Fibroblast of upper back skin (primary cell): ENCODE measurements at regions not wholly inside any gene's neighbourhood (a gene's known extent, or its start where the extent isn't known, plus 50 kb on each side); places are given as distances from the start of the nearest gene placed in this dataset.

Experiments
- DNase-seq: peaks from one replicate; pipeline ENCODE4 v3.0.0-alpha.2; 2013

DNA sequence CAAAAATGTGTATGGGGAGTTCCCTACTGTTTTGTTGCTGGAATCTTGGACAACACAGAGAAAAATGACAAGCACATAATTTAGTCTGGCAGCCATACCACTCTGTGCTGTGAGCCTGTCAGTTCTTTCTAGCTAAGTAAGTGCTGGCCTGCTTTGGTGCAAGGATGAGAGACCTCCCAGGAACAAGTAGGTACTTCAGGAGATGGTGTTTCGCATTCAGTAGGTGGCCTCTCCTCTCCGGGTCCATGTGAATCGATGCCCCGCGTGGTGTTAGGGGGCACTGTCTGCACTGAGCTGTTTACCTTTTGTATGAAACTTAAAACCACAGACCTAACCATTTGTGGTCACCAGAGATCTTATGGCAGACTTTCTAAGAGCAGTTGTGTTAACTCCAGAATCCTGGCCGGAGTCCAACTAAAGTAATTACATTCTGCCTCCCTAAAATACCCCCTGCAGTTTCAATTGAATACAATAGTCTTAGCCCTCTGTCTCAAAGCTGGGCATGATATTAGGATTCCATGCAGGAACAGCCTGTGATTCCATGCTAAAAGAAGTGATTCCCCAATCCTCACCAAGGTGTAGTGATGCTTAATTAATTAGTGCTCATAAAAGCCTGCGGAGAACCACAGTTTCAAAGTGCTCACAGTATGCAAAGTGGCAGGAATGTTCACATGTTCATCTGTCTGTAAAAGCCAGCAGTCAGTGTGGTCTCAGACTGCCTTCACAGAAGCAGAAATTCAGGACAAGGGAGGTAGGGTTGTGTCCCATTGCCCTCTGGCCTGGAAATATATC, 64.2 kb downstream of the LLPH start:
- peak; percentile 94 for DNase-seq

GRCh38 chr12:66065641-66066136, 64.9 kb downstream of the LLPH start:
- peak; percentile 85 for DNase-seq

- peak; percentile 69 for DNase-seq
Observed at GRCh38 chr12:66065150-66065549, 65.4 kb downstream of the LLPH start.

DNA sequence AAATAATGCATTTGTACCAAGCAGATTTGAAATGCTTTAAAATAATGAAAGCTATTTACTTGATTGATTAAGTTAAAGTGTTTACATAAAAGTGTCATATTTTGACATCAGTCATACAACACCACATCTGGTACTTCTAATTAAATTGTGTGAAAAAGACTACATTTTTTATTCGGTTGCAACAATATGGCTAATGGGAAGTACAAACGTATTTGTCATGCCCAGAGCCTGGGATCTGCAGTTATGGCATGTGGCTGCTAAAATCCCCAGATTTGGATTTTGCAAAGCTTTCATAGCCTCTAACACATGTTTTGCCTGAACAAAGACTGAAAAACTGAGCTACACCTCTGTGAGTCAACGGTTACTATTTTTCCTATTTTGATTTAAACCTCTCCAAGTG, 66.6 kb downstream of the LLPH start:
- peak; percentile 75 for DNase-seq

- DNase-seq = no peak
Observed at GRCh38 chr12:66062290-66062625, 68.3 kb downstream of the LLPH start.

GRCh38 chr12:66061557-66062289, 68.8 kb downstream of the LLPH start:
- no peak for DNase-seq

DNA sequence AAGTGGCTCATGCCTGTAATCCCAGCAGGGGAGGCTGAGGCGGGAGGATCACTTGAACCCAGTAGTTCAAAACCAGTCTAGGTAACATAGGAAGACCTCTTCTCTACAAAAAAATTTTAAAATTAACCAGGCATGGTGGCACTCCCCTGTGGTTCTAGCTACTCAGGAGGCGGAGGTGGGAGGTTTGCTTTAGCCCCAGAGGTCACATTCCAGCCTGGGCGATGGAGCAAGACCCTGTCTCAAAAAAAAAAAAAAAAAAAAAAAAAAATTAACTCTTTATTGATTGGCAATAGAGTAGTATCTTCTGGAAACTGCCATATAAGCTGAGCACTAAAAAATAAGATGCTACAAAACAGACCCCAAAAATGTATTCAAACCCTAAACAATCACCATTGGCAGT, 69.5 kb downstream of the LLPH start:
- DNase-seq = no peak

GRCh38 chr12:66060163-66060907, 70.2 kb downstream of the LLPH start:
- DNase-seq = no peak

GRCh38 chr12:66059666-66060065, 70.9 kb downstream of the LLPH start:
- no peak for DNase-seq

- DNase-seq = no peak
Observed at GRCh38 chr12:66058554-66058953, 72.0 kb downstream of the LLPH start.

- no peak for DNase-seq
Observed at GRCh38 chr12:66055837-66056319, 74.7 kb downstream of the LLPH start.

DNA sequence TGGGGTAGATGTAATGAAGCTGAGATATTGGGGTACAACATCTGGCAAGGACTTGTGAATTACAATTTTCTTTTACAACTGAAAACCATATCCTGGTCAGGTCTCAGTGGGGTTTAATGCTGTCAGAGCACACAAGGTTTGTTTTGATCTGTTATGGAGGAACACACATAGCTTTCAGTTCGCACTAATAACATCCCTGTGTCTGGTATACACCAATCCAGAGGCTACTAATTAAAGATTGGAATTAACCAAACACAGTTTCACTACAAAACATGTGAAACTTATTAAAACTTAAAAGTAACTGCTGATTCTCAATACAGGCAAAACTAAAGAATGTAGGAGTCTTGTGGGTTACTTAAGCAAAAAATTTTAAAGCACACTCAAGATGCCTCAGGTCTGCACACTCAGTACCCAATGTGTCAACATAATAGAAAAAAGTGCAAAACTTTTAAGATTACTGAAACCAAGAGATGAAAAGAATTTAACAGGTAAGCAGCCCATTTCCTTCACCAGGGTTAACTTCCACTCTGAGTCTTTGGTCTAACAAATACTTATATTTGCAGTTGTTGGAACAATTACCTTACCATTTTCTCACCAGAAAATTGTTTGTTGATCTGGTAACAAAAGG, 77.4 kb downstream of the LLPH start:
- no peak for DNase-seq

DNA sequence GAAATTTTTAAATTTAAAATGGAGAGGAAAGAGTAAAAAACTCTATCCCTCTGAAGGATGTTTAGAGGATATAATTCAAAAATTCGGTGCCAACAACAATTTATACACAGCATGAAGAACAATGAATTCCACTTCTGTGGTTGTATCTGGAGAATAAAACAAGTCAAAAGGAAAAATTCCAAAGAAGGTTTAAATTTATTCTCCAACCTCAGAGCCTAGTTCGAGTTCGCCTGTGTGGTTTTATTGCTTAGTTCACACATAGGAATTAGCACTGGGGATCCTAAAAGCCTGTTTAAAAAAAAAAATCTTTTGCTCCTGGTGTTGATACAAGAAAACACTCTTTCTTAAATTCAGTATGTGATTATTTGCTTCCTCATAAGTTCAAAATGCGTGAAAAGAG, 79.2 kb downstream of the LLPH start:
- no peak for DNase-seq

- no peak for DNase-seq
Observed at GRCh38 chr12:66050610-66051009, 79.9 kb downstream of the LLPH start.

- DNase-seq = no peak
Observed at GRCh38 chr12:66050283-66050576, 80.3 kb downstream of the LLPH start.

GRCh38 chr12:66049538-66050282, 80.8 kb downstream of the LLPH start:
- no peak for DNase-seq

GRCh38 chr12:66048835-66049537, 81.6 kb downstream of the LLPH start:
- DNase-seq = no peak

DNA sequence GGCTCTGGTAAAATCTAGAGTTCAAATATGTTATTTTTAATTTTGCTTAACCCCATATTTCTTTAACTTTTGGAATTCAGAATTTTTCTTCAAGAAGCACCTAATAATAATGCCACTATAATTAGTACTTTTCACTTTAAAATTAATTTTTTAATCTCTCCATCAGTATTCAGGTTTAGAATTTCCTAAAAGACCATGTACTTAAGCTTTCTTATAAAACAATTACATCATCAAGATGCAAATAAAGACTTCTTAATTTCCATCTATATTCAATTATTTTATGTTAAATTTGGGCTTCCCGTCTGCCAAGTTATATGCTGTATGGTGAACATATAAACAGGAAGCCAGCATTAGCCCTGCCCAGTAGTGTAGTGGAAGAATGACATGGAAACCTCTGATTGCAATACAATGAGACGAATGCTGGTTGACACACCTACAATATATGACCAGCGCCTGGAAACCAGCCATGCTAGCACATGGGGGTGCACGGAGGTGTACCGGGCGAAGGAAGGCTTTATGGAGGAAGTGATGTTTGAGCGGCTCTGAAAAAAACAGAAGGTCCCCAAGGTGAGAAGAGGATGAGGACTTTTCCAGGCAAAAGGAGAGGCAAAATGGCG, 82.2 kb downstream of the LLPH start:
- no peak for DNase-seq

DNA sequence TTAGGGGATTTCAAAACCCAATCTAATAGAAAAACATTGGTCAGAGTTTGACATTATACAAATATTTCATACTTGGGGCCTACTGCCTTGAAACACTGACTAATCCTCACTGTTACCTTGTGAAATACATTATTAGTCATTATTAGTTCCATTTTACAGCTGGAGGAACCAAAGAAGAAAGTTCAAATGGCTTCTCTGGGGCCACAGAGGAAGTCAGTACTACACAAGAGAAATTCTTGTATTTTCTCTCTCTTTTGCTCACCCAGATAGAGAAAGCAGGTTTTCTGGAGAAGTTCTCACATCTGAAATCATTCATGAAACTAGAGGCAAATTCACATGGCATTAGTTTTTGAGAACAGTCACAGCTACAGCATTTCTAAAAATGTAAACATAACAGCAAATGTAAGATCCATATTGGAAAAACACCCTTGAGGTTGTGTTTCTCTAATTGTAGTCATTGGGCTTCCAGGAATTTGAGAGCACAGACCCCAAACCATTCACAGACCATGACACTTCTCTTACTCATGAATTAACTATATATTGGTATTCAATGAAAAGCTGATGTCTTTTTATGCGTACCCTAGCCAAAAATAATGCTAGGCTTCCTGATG, 83.0 kb downstream of the LLPH start:
- DNase-seq = peak; percentile 86

DNA sequence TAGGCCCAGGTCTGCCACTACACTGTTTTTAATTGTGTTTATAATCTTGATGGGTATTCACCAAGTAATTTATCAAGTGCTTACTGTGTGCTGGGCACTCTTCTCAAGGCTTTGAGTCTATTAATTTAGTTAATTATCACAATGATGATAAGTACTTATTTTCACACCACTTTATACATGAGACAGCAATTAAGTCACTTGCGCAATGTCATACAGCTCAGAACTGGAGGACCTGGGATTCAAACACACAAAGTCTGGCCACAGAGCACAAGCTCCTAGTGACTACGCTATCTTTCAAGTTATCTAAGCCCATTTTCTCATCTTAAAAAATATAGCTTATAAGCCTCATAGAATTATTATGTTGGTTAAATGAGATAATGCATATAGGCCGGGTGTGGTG, 85.0 kb downstream of the LLPH start:
- no peak for DNase-seq

GRCh38 chr12:66044731-66045130, 85.8 kb downstream of the LLPH start:
- peak; percentile 64 for DNase-seq
